IMR-90 (cell line): ENCODE measurements at regions not wholly inside any gene's neighbourhood (a gene's known extent, or its start where the extent isn't known, plus 50 kb on each side); places are given as distances from the start of the nearest gene placed in this dataset.

Experiments
- ATAC-seq: fragments of 200-7000 bp; cut with Tn5 transposase; 2 replicates; pipeline ENCODE4 v1.9.1; 2020; ENCODE audit warnings: low read depth, mild to moderate bottlenecking, moderate library complexity
- BruUV-seq: library from RNA; stranded (reverse); fragments of 400-500 nt; replicated peaks from 2 replicates; lab custom pipeline; 2021; lab: Mats Ljungman, UMichigan
- CTCF ChIA-PET: fragments of 300-600 bp; formaldehyde crosslinking; extraction: SDS; loops from one replicate; lab custom pipeline; 2021; ENCODE audit warnings: antibody characterized with exemption; lab: Yijun Ruan, JAX
- POLR2A ChIA-PET: fragments of 300-600 bp; sonication (Branson Sonifier 250); formaldehyde crosslinking; loops from one replicate; lab custom pipeline; 2022; ENCODE audit warnings: antibody characterized with exemption; ENCODE audit not compliant: unreplicated experiment; lab: Charles Lee
- DNase-seq: peaks from one replicate; pipeline ENCODE4 v3.0.0; 2013
- H2AFZ ChIP-seq: replicated peaks from 2 replicates; pipeline ENCODE3; 2013; ENCODE audit warnings: low read length, mild to moderate bottlenecking; ENCODE audit not compliant: poor library complexity
- H2AK5ac ChIP-seq: 2 replicates; pipeline ENCODE4 v1.6.1; 2013; ENCODE audit warnings: low read depth, low read length, inconsistent platforms
- H2AK9ac ChIP-seq: replicated peaks from 2 replicates; pipeline ENCODE3; 2013; ENCODE audit warnings: mild to moderate bottlenecking, low read depth, low read length, moderate library complexity; ENCODE audit not compliant: poor library complexity
- H2BK120ac ChIP-seq: 2 replicates; pipeline ENCODE4 v1.6.1; 2013; ENCODE audit warnings: low read depth, low read length, inconsistent platforms
- H2BK15ac ChIP-seq: 3 replicates; pipeline ENCODE4 v1.6.1; 2013; ENCODE audit warnings: low read depth, low read length, inconsistent platforms
- H2BK20ac ChIP-seq: 2 replicates; pipeline ENCODE4 v1.6.1; 2013; ENCODE audit warnings: low read depth, mild to moderate bottlenecking, inconsistent platforms, low read length, moderate library complexity
- H2BK5ac ChIP-seq: 2 replicates; pipeline ENCODE4 v1.6.1; 2013; ENCODE audit warnings: mild to moderate bottlenecking, low read depth, low read length, inconsistent platforms; ENCODE audit not compliant: poor library complexity, severe bottlenecking
- H3K14ac ChIP-seq: replicated peaks from 2 replicates; pipeline ENCODE4 v1.6.1; 2013; ENCODE audit warnings: low read depth, low read length, inconsistent platforms
- H3K18ac ChIP-seq: 2 replicates; pipeline ENCODE4 v1.6.1; 2013; ENCODE audit warnings: low read depth, low read length, control low read depth
- H3K23ac ChIP-seq: 2 replicates; pipeline ENCODE4 v1.6.1; 2013; ENCODE audit warnings: low read depth, low read length, inconsistent platforms
- H3K27ac ChIP-seq: 2 replicates; pipeline ENCODE4 v1.5.1; 2013; ENCODE audit warnings: mild to moderate bottlenecking, control low read depth, low read length; ENCODE audit not compliant: insufficient read depth
- H3K27me3 ChIP-seq: 2 replicates; pipeline ENCODE4 v1.6.1; 2013; ENCODE audit warnings: low read length; ENCODE audit not compliant: control insufficient read depth, insufficient read depth
- H3K36me3 ChIP-seq: 2 replicates; pipeline ENCODE4 v1.6.1; 2013; ENCODE audit warnings: low read length, mixed read lengths; ENCODE audit not compliant: control insufficient read depth, insufficient read depth
- H3K4ac ChIP-seq: 2 replicates; pipeline ENCODE4 v1.6.1; 2013; ENCODE audit warnings: low read depth, low read length, inconsistent platforms
- H3K4me1 ChIP-seq: 2 replicates; pipeline ENCODE4 v1.6.1; 2013; ENCODE audit warnings: low read length, mixed read lengths; ENCODE audit not compliant: control insufficient read depth, insufficient read depth
- H3K4me2 ChIP-seq: 2 replicates; pipeline ENCODE4 v1.6.1; 2013; ENCODE audit warnings: low read depth, mild to moderate bottlenecking, control low read depth, low read length, moderate library complexity
- H3K4me3 ChIP-seq: 2 replicates; pipeline ENCODE4 v1.5.1; 2013; ENCODE audit warnings: low read depth, mild to moderate bottlenecking, control low read depth, low read length, moderate library complexity; ENCODE audit not compliant: insufficient read depth
- H3K56ac ChIP-seq: 2 replicates; pipeline ENCODE4 v1.6.1; 2013; ENCODE audit warnings: low read length, inconsistent platforms; ENCODE audit not compliant: insufficient read depth; ENCODE audit errors: extremely low read depth
- H3K79me1 ChIP-seq, 2 experiments: 2 replicates each; pipeline ENCODE4 v1.6.1; 2013; ENCODE audit warnings: low read length in 2 of 2, inconsistent platforms in 1 of 2, low read depth in 1 of 2
- H3K9ac ChIP-seq: 2 replicates; pipeline ENCODE4 v1.6.1; 2013; ENCODE audit warnings: low read depth, low read length, control low read depth
- H3K9me1 ChIP-seq: 2 replicates; pipeline ENCODE4 v1.6.1; 2013; ENCODE audit warnings: low read length, inconsistent platforms; ENCODE audit not compliant: insufficient read depth
- H3K9me3 ChIP-seq: 2 replicates; pipeline ENCODE4 v1.6.1; 2013; ENCODE audit warnings: low read length; ENCODE audit not compliant: control insufficient read depth, insufficient read depth
- H4K20me1 ChIP-seq: 2 replicates; pipeline ENCODE4 v1.6.1; 2013; ENCODE audit warnings: low read length, inconsistent platforms; ENCODE audit not compliant: insufficient read depth
- H4K5ac ChIP-seq: 2 replicates; pipeline ENCODE4 v1.6.1; 2013; ENCODE audit warnings: mild to moderate bottlenecking, low read depth, low read length, control low read depth
- H4K8ac ChIP-seq, 2 experiments: 2 replicates each; pipeline ENCODE4 v1.6.1; 2013; ENCODE audit warnings: low read depth in 2 of 2, low read length in 2 of 2, control low read depth in 1 of 2, inconsistent platforms in 1 of 2
- H4K91ac ChIP-seq: 2 replicates; pipeline ENCODE4 v1.6.1; 2013; ENCODE audit warnings: low read depth, low read length, inconsistent platforms; ENCODE audit not compliant: insufficient read depth
- MAFK ChIP-seq: IDR thresholded peaks from 2 replicates; pipeline ENCODE4 v1.6.1; 2012; ENCODE audit warnings: low read depth, low read length, improper control_type of control experiment
- NFE2L2 ChIP-seq: fragments of 150-350 bp; IDR thresholded peaks from 2 replicates; pipeline ENCODE4 v1.6.1; 2016; ENCODE audit warnings: low read depth, mild to moderate bottlenecking, low read length
- POLR2A ChIP-seq: IDR thresholded peaks from 2 replicates; pipeline ENCODE4 v1.6.1; 2012; ENCODE audit warnings: mild to moderate bottlenecking, low read depth, low read length
- WGBS, 2 experiments: methylation state at CpG; one replicate each; pipeline versions ENCODE4 v1.1.5 to v1.1.7; 2013; ENCODE audit warnings: missing lambda C conversion rate in 2 of 2; ENCODE audit not compliant: insufficient read length in 1 of 2; ENCODE audit errors: extremely low coverage in 2 of 2; 5-methylcytosine and 5-hydroxymethylcytosine counted together
- dilution Hi-C: fragments of 300-500 bp; cut with HindIII; formaldehyde crosslinking; loops from one replicate; pipeline ENCODE4 v1.14.3; 2018; ENCODE audit warnings: low sequenced_read_pairs; ENCODE audit not compliant: unreplicated experiment
- in situ Hi-C: fragments of 300-500 bp; cut with MboI; formaldehyde crosslinking; loops from 3 replicates; pipeline ENCODE4 v1.14.3; 2019; ENCODE audit warnings: low sequenced_read_pairs, inconsistent platforms, mixed read lengths
- intact Hi-C: fragments of 100-400 bp; cut with micrococcal nuclease; formaldehyde crosslinking; loops from 2 replicates; pipeline ENCODE4 v1.10.0; 2022
- TF ChIP-seq, protein P1 (sequence below): conservative IDR thresholded peaks from 2 replicates; pipeline ENCODE4 v1.5.1; 2012; ENCODE audit warnings: mild to moderate bottlenecking, low read depth, low read length, improper control_type of control experiment

DNA sequence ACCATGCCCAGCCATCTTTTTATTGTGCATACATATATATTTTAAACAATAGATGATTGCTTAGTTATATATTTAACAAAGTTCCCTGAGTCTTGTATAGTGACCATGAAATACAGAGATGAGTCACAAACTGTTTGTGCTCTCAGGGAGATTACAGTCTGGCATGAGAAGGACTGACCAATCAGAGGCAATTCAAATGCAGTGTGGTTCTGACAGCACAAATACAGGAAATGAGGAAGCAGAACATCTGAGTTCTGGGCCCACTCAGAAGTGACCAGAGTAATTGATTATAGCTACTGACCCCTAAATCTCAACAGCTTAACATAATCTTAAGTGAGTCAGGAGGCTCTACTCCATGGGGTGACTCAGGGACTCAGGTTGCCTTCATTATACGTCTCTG lies 534.5 kb downstream of the OMA1 start:
- in situ Hi-C loops = no loop called here
- H2AK5ac ChIP-seq = no peak overlapping the region
- TF ChIP-seq POLR2A = no peak
- TF ChIP-seq MAFK = no peak
- TF ChIP-seq NFE2L2 = no peak
- TF ChIP-seq, protein P1, sequence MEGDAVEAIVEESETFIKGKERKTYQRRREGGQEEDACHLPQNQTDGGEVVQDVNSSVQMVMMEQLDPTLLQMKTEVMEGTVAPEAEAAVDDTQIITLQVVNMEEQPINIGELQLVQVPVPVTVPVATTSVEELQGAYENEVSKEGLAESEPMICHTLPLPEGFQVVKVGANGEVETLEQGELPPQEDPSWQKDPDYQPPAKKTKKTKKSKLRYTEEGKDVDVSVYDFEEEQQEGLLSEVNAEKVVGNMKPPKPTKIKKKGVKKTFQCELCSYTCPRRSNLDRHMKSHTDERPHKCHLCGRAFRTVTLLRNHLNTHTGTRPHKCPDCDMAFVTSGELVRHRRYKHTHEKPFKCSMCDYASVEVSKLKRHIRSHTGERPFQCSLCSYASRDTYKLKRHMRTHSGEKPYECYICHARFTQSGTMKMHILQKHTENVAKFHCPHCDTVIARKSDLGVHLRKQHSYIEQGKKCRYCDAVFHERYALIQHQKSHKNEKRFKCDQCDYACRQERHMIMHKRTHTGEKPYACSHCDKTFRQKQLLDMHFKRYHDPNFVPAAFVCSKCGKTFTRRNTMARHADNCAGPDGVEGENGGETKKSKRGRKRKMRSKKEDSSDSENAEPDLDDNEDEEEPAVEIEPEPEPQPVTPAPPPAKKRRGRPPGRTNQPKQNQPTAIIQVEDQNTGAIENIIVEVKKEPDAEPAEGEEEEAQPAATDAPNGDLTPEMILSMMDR = no peak
- no peaks in the 10 kb centered on the region for H3K79me1 ChIP-seq
- peak; percentile 1 for DNase-seq
- no peak overlapping the region for H4K8ac ChIP-seq
- H2AFZ ChIP-seq = no peak overlapping the region
- H3K9me3 ChIP-seq = no peaks in the 10 kb centered on the region
- no peak overlapping the region for H3K4ac ChIP-seq
- BruUV-seq = no TSS peak
- no peak overlapping the region for H4K5ac ChIP-seq
- POLR2A ChIA-PET = no interaction called here
- no peak overlapping the region for H2BK15ac ChIP-seq
- no peaks in the 10 kb centered on the region for H3K4me1 ChIP-seq
- H3K36me3 ChIP-seq = no peaks in the 10 kb centered on the region
- H2AK9ac ChIP-seq = no peak overlapping the region
- no peaks in the 10 kb centered on the region for H3K9me1 ChIP-seq
- no peak overlapping the region for H3K4me3 ChIP-seq
- H3K4me2 ChIP-seq = no peak overlapping the region
- no peak overlapping the region for H3K18ac ChIP-seq
- WGBS, 2 experiments = no CpG with 5 or more reads among the region's 1 CpG
- no peak overlapping the region for H4K91ac ChIP-seq
- H3K9ac ChIP-seq = no peak overlapping the region
- H4K20me1 ChIP-seq = no peaks in the 10 kb centered on the region
- dilution Hi-C loops = no loop called here
- CTCF ChIA-PET = no interaction called here
- H2BK120ac ChIP-seq = no peak overlapping the region
- H2BK5ac ChIP-seq = no peak overlapping the region
- intact Hi-C loops = no loop called here
- H3K27me3 ChIP-seq = no peaks in the 10 kb centered on the region
- no peak overlapping the region for H3K56ac ChIP-seq
- ATAC-seq = no peak
- no peak overlapping the region for H3K14ac ChIP-seq
- H2BK20ac ChIP-seq = no peak overlapping the region
- no peak overlapping the region for H3K27ac ChIP-seq
- no peak overlapping the region for H3K23ac ChIP-seq
